Ascending aorta (tissue), 2 donors: ENCODE measurements at regions not wholly inside any gene's neighbourhood (a gene's known extent, or its start where the extent isn't known, plus 50 kb on each side); places are given as distances from the start of the nearest gene placed in this dataset.

ENCODE experiments used
- DNase-seq, 2 donors: peaks; one replicate each; pipeline ENCODE4 v3.0.0-alpha.2; 2019; ENCODE audit warnings: low spot score in 2 of 2
- H3K27ac ChIP-seq, 2 donors: fragments of 200-600 bp; sonication (generic); one replicate each; pipeline ENCODE4 v1.5.1; 2016 to 2017; ENCODE audit warnings: mild to moderate bottlenecking in 1 of 2
- H3K27me3 ChIP-seq: fragments of 200-600 bp; sonication (generic); one replicate; pipeline ENCODE4 v1.5.1; 2017
- H3K36me3 ChIP-seq, 2 donors: fragments of 200-600 bp; sonication (generic); one replicate each; pipeline ENCODE4 v1.5.1; 2016
- H3K4me1 ChIP-seq, 2 donors: fragments of 200-600 bp; sonication (generic); one replicate each; pipeline ENCODE4 v1.5.1; 2016 to 2017; ENCODE audit warnings: mild to moderate bottlenecking in 1 of 2
- H3K4me3 ChIP-seq, 2 donors: fragments of 200-600 bp; sonication (generic); one replicate each; pipeline ENCODE4 v1.5.1; 2016 to 2017; ENCODE audit warnings: mild to moderate bottlenecking in 1 of 2
- H3K9me3 ChIP-seq, 2 donors: fragments of 200-600 bp; sonication (generic); one replicate each; pipeline ENCODE4 v1.5.1; 2016
- intact Hi-C: fragments of 100-400 bp; cut with DNase I; formaldehyde crosslinking; loops from one replicate; pipeline ENCODE4 v1.15.1; 2023
- TF ChIP-seq, protein P1 (sequence below), 3 experiments: fragments of 200-600 bp in 2 of 3; fragments of 450-650 bp in 1 of 3; sonication (generic) in 2 of 3; IDR thresholded peaks; one replicate each; pipeline ENCODE4 v1.5.1; 2016 to 2019; ENCODE audit warnings: antibody characterized with exemption in 3 of 3, mild to moderate bottlenecking in 1 of 3, moderate library complexity in 1 of 3

DNA sequence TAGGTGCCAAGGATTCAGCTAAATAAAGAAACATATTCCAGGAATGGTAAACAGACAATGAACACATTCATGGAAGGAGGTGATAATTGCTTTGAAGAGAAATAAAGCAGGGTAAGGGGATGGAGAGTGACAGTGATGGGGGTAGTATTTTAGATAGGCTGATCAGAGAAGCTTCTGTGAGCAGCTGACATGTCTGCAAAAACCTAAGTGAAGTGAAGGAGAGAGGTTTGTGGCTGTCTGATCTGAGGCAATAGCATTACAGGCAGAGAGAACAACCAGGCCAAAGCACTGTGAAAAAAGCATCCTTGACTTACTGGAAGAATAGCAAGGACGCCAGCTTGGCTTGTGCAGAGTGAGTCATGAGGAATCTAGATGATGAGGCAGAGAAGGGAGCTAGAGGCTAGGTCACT lies 271.9 kb upstream of the GATB start:
- H3K4me3 ChIP-seq, result no peak overlapping the region
- intact Hi-C loops, result no loop called here
- no peaks in the 10 kb centered on the region for H3K9me3 ChIP-seq
- peak overlapping the region in 1 of 2 donors; percentile 59 for H3K27ac ChIP-seq
- TF ChIP-seq, protein P1, sequence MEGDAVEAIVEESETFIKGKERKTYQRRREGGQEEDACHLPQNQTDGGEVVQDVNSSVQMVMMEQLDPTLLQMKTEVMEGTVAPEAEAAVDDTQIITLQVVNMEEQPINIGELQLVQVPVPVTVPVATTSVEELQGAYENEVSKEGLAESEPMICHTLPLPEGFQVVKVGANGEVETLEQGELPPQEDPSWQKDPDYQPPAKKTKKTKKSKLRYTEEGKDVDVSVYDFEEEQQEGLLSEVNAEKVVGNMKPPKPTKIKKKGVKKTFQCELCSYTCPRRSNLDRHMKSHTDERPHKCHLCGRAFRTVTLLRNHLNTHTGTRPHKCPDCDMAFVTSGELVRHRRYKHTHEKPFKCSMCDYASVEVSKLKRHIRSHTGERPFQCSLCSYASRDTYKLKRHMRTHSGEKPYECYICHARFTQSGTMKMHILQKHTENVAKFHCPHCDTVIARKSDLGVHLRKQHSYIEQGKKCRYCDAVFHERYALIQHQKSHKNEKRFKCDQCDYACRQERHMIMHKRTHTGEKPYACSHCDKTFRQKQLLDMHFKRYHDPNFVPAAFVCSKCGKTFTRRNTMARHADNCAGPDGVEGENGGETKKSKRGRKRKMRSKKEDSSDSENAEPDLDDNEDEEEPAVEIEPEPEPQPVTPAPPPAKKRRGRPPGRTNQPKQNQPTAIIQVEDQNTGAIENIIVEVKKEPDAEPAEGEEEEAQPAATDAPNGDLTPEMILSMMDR (IDR thresholded peaks at IDR 0.05), result no peak
- no peaks in the 10 kb centered on the region for H3K27me3 ChIP-seq
- DNase-seq, result peak in 1 of 2 donors; percentile 66
- peaks cover 0 to 7% of the 10 kb centered on the region in 2 donors for H3K4me1 ChIP-seq
- H3K36me3 ChIP-seq, result no peaks in the 10 kb centered on the region

DNA sequence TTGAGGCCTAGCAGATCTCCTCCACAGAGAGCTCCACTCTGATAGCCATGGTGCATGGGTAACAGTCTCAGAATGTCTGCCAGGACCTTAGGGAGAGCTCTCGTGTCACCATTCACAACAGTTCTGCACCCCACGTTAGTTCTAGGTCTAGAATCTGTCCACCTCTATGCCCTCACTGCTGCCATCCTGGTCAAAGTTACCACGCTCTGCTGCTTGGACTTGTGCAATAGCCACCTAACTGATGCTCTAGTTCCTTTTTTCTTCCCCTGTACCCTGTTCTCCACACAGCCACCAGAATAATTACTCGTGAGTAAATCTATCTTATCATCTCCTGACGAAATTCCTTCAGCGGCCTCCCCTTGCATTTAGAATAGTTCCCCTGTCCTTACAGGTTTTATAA lies 268.8 kb upstream of the GATB start:
- no peaks in the 10 kb centered on the region for H3K9me3 ChIP-seq
- intact Hi-C loops, result no loop called here

DNA sequence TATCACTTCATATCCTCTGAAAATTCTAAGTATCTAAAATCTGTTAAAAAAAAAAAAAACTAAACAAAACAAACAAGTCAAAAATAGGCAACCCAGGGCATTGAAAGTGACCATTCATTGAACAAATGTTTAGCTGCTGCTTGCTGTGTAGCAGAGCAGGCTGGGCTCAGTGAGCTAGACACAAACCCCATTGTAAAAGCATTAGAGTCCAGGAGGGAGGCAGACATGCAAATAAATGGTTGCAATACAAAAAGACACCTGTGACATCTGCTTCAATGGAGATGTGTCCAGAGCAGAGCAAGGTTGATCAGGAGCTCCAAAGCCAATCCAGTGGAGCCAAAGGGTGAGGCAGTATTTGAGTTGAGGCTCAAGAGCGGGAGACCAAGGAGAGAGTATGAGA lies 267.3 kb upstream of the GATB start:
- H3K27ac ChIP-seq, result no peak overlapping the region
- no peaks in the 10 kb centered on the region for H3K4me1 ChIP-seq
- H3K36me3 ChIP-seq, result no peaks in the 10 kb centered on the region
- no peaks in the 10 kb centered on the region for H3K9me3 ChIP-seq
- TF ChIP-seq, protein P1 (IDR thresholded peaks at IDR 0.05), result no peak
- no peak for DNase-seq
- no peaks in the 10 kb centered on the region for H3K27me3 ChIP-seq
- no peak overlapping the region for H3K4me3 ChIP-seq
- intact Hi-C loops, result no loop called here

More for the DNA sequence above, 268.8 kb upstream of the GATB start:
- Histone ChIP-seq H3K4me1 (no peaks in the 10 kb centered on the region), H3K27me3 (no peaks in the 10 kb centered on the region), H3K36me3 (no peaks in the 10 kb centered on the region), H3K4me3 (no peak overlapping the region), H3K27ac (no peak overlapping the region)
- no peak for DNase-seq
- TF ChIP-seq, protein P1 (IDR thresholded peaks at IDR 0.05), result no peak

DNA sequence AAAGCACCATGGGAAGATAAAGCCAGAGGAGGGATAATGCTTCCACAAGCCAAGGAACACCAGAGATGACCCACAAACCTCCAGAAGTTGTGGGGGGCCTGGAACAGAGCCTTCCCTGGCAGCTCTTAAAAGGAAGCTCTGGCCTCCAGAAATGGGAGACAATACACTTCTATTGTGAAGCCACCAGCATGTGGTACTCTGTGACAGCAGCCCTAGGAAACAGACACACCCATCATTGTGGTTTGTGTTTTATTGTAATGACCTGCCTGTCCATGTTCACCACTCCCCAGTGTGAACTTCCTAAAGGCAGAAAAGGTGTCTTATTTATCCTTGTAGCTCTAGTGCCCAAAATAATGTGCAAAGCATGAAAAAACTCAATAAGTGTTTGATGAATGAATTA lies 264.1 kb upstream of the GATB start:
- intact Hi-C loops, result no loop called here
- Histone ChIP-seq H3K4me1 (no peaks in the 10 kb centered on the region), H3K27me3 (no peaks in the 10 kb centered on the region), H3K36me3 (no peaks in the 10 kb centered on the region), H3K4me3 (no peak overlapping the region), H3K9me3 (no peaks in the 10 kb centered on the region), H3K27ac (no peak overlapping the region)
- no peak for DNase-seq
- TF ChIP-seq, protein P1 (IDR thresholded peaks at IDR 0.05), result no peak

DNA sequence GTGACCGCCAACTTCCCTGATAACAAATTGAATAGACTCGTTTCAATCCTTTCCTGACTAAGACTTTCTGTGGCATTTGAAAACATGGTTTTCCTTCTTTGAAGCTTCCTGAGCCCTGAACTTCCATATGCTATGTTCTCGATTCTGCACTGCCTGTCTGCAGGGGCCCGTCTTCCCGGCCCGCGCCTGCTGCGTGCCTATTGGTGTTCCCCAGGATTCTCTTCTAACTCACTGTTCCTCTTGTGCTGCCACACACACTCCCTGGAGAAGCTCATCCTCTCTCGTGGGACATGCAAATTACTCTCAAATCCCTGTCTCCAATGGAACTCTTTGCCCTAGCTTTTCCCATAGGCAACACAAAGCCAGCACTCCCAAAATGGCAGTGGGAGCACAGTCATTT lies 262.9 kb upstream of the GATB start:
- no peaks in the 10 kb centered on the region for H3K36me3 ChIP-seq
- H3K4me1 ChIP-seq, result no peaks in the 10 kb centered on the region
- H3K27ac ChIP-seq, result no peak overlapping the region
- no peak for DNase-seq
- no peaks in the 10 kb centered on the region for H3K9me3 ChIP-seq
- no peak overlapping the region for H3K4me3 ChIP-seq
- H3K27me3 ChIP-seq, result no peaks in the 10 kb centered on the region
- intact Hi-C loops, result no loop called here
- TF ChIP-seq, protein P1 (IDR thresholded peaks at IDR 0.05), result no peak

DNA sequence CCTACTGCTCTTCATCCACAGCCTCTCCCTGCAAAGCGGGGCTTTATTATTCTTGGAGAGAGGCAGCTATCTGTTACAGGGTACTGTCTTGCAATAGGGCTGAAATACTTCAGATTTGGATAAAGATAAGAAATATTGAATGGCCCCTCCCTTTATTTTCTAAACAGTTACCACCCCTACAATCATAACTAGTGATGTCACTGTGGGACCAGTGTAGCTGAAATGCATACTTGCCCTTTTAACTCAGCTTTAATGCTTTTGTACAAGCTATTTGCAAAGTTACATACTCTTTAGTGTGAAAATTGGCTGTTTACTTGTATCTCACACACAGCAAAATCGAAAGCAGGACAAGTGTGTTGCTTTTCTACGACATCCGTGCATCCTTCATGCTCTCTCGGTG lies 261.7 kb upstream of the GATB start:
- DNase-seq, result no peak
- H3K36me3 ChIP-seq, result no peaks in the 10 kb centered on the region
- H3K9me3 ChIP-seq, result no peaks in the 10 kb centered on the region
- no peaks in the 10 kb centered on the region for H3K4me1 ChIP-seq
- TF ChIP-seq, protein P1 (IDR thresholded peaks at IDR 0.05), result no peak
- H3K27ac ChIP-seq, result no peak overlapping the region
- no peaks in the 10 kb centered on the region for H3K27me3 ChIP-seq
- no peak overlapping the region for H3K4me3 ChIP-seq
- intact Hi-C loops, result no loop called here
